NOMO-1 treated with dmso at 0.1 percent for 144 hours (cell line): ENCODE measurements at regions not wholly inside any gene's neighbourhood (a gene's known extent, or its start where the extent isn't known, plus 50 kb on each side); places are given as distances from the start of the nearest gene placed in this dataset.
"Not testable (repeated sequence)": the region's sequence is repeated elsewhere in the genome, so short reads cannot be mapped to it uniquely, and the experiment has no call there.

Experiments
- DNase-seq: peaks from one replicate; lab custom pipeline; 2025; ENCODE audit not compliant: unreplicated experiment; lab: John Stamatoyannopoulos, UW

- no peak for DNase-seq
Observed at GRCh38 chr1:73310797-73311381, 887.1 kb downstream of the LRRIQ3 start.

- no peak for DNase-seq
Observed at GRCh38 chr1:73306899-73307555, 890.9 kb downstream of the LRRIQ3 start.

GRCh38 chr1:73273886-73274285 lies 924.1 kb downstream of the LRRIQ3 start:
- no peak for DNase-seq

- DNase-seq = not testable (repeated sequence)
Observed at GRCh38 chr1:73245196-73245595, 952.8 kb downstream of the LRRIQ3 start.

- DNase-seq = no peak
Observed at GRCh38 chr1:73218995-73219546, 936.7 kb upstream of the NEGR1 start.

- DNase-seq = no peak
Observed at GRCh38 chr1:73205294-73205973, 923.1 kb upstream of the NEGR1 start.

GRCh38 chr1:73197972-73198371 lies 915.6 kb upstream of the NEGR1 start:
- DNase-seq = no peak

- DNase-seq = no peak
Observed at GRCh38 chr1:73194965-73195364, 912.6 kb upstream of the NEGR1 start.

GRCh38 chr1:73183581-73183980 lies 901.2 kb upstream of the NEGR1 start:
- not testable (repeated sequence) for DNase-seq

- DNase-seq = no peak
Observed at GRCh38 chr1:73181190-73181540, 898.8 kb upstream of the NEGR1 start.

- no peak for DNase-seq
Observed at GRCh38 chr1:73180397-73181189, 898.3 kb upstream of the NEGR1 start.

GRCh38 chr1:73176902-73177301 lies 894.6 kb upstream of the NEGR1 start:
- no peak for DNase-seq

- DNase-seq = no peak
Observed at GRCh38 chr1:73167009-73167657, 884.8 kb upstream of the NEGR1 start.

- DNase-seq = no peak
Observed at GRCh38 chr1:73162564-73162963, 880.2 kb upstream of the NEGR1 start.

GRCh38 chr1:73161418-73161817 lies 879.1 kb upstream of the NEGR1 start:
- DNase-seq = no peak

- no peak for DNase-seq
Observed at GRCh38 chr1:73160759-73161158, 878.4 kb upstream of the NEGR1 start.

GRCh38 chr1:73144311-73144710 lies 862.0 kb upstream of the NEGR1 start:
- DNase-seq = no peak

- DNase-seq = no peak
Observed at GRCh38 chr1:73136975-73137374, 854.6 kb upstream of the NEGR1 start.

GRCh38 chr1:73106931-73107330 lies 824.6 kb upstream of the NEGR1 start:
- no peak for DNase-seq

- DNase-seq = no peak
Observed at GRCh38 chr1:73105755-73106154, 823.4 kb upstream of the NEGR1 start.

GRCh38 chr1:73104749-73105148 lies 822.4 kb upstream of the NEGR1 start:
- DNase-seq = no peak
